ENCODE measurements at regions not wholly inside any gene's neighbourhood (a gene's known extent, or its start where the extent isn't known, plus 50 kb on each side); places are given as distances from the start of the nearest gene placed in this dataset.

GRCh38 chr16:54526087-54526486, 239.5 kb upstream of the IRX3 start:
- no peak for TF ChIP-seq POLR2A (IDR thresholded peaks at IDR 0.05)
- TF ChIP-seq, protein P1, sequence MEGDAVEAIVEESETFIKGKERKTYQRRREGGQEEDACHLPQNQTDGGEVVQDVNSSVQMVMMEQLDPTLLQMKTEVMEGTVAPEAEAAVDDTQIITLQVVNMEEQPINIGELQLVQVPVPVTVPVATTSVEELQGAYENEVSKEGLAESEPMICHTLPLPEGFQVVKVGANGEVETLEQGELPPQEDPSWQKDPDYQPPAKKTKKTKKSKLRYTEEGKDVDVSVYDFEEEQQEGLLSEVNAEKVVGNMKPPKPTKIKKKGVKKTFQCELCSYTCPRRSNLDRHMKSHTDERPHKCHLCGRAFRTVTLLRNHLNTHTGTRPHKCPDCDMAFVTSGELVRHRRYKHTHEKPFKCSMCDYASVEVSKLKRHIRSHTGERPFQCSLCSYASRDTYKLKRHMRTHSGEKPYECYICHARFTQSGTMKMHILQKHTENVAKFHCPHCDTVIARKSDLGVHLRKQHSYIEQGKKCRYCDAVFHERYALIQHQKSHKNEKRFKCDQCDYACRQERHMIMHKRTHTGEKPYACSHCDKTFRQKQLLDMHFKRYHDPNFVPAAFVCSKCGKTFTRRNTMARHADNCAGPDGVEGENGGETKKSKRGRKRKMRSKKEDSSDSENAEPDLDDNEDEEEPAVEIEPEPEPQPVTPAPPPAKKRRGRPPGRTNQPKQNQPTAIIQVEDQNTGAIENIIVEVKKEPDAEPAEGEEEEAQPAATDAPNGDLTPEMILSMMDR (IDR thresholded peaks at IDR 0.05), result no peak

All from suprapubic skin (tissue), 3 donors.